GM18499 (cell line): ENCODE measurements at regions not wholly inside any gene's neighbourhood (a gene's known extent, or its start where the extent isn't known, plus 50 kb on each side); places are given as distances from the start of the nearest gene placed in this dataset.

ENCODE experiments used
- ATAC-seq: cut with Tn5 transposase; IDR thresholded peaks from one replicate; pipeline ENCODE4 v1.9.1; 2021; ENCODE audit warnings: moderate number of reproducible peaks; ENCODE audit not compliant: insufficient read depth, unreplicated experiment

DNA sequence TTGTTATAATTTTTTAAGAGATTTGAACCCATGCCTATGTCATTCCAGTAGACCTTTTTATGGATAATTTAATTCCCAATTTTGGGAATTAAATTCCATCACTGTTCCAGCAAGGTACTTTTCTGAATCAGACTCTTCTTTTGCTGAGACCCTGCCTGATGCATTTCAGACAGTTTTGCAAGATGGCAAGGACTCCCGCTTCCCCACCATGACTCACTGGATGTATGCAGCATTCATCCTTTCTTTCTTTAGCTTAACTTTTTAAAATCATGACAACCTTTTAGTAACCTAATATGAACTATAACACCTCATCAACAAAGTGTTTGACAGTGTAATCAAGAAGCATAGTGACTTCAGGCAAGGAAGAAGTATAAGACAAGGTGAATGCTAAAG, 178.1 kb upstream of the LEF1 start:
- no peak for ATAC-seq

GRCh38 chr4:108345862-108346817, 177.4 kb upstream of the LEF1 start:
- no peak for ATAC-seq

- no peak for ATAC-seq
Measured at GRCh38 chr4:108342325-108342970, 173.7 kb upstream of the LEF1 start.

DNA sequence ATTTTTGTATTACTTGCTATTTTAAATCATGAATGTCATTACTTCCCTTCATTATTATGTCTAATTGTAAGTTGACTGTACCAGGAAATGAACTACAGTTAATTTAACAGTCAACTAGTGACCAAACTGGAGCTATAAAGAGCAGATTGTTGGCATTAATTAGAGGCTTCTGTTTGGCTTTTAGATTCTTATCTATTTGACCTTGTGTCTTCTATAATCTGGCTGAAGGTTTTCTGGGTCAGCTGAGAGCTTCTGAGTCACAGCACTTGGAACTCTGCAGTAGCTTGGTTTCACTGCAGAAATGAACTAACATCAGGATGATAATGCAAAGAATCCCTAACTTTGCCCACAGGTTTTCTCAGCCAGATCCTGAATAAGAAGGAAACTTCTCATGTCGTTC, 169.2 kb upstream of the LEF1 start:
- ATAC-seq = no peak

DNA sequence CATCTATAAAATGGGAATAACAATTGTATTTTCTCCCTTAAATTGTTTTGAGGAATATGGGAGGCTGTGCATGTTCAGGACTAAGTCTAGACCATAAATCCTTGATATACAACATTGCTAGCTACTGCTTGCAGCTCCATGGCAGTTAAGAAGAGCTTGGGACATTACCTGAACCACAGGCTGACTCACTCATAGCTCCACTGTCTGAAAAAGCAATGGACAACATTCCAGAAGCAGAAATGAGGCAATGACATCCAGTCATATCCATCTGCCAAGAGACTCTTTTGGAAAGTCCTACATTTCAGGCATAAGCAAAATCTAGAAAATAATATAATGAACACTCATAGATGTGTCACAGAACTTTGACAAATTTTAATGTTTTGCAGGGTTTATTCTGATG, 167.3 kb upstream of the LEF1 start:
- no peak for ATAC-seq

GRCh38 chr4:108335081-108335480, 166.3 kb upstream of the LEF1 start:
- ATAC-seq = no peak

DNA sequence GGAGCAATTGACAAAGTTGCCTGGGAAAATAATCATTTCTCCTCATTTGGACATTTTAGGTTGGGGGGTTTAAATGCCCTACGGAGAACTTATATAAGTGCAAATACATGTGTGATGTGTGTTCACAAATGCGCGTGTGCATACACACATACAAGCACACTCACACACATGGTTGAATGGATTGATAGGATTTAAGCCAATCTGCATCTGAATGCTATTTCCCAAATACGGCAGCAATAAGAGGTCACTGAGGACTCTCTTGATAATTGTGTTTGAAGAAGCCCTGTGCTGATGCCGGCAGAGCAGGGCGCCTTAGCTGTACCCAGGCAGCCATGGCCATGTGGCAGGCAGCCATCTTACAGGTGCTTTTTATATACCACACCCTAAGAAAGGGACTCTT, 165.3 kb upstream of the LEF1 start:
- no peak for ATAC-seq

GRCh38 chr4:108333353-108333942, 164.7 kb upstream of the LEF1 start:
- no peak for ATAC-seq

DNA sequence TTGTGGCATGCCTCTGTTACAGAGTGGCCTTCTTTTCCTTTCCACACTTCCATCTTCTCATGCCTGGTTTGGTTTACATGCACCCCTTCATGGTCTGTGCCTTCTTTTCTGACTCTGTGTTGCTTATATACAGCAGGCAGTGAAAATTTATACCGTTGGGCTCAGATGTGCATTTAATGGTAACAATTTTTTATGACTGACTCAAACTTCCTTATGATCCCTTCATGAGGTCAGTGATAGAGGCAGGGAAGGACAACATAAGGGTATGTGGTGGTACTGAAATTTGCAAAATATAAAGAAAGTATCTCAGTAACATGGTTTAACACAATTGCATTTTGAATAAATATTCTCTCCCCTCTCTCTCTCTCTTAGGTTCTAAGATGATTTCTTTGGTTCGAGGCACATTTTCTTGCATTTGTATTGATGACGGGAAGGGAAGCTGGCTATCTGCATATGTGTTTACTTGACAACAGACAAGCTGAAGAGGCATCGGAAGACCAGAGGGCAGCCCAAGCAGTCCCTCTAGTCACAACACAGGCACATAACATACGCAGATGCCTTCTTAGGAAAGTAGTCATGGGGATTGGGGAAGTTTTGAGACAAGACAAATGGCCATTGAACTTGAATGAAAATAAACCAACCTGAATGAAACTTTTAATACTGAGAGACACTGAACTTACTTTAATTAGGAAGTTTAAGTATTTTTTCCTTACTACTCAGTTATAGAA, 163.3 kb upstream of the LEF1 start:
- no peak for ATAC-seq

- ATAC-seq = no peak
Measured at GRCh38 chr4:108328383-108328732, 159.6 kb upstream of the LEF1 start.

- no peak for ATAC-seq
Measured at GRCh38 chr4:108327642-108328382, 159.1 kb upstream of the LEF1 start.

GRCh38 chr4:108325561-108325960, 156.8 kb upstream of the LEF1 start:
- no peak for ATAC-seq

DNA sequence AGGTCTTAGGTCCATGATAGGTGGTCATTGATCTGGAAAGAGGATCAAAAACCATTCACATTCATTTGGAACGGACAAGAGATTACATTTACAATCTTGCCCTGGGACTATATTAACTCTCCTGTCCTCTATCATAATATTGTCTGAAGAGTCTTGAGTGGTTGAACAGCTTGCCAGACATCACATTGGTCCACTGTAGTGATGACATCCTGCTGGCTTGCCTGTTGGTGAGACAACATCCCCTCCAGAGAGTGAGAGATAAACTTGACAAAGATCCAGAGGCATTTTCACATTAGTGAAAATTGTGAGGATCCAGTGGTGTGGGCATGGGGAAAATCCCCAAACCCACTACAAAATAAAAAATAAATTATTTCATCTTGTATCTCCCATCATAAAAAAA, 155.7 kb upstream of the LEF1 start:
- ATAC-seq = no peak

DNA sequence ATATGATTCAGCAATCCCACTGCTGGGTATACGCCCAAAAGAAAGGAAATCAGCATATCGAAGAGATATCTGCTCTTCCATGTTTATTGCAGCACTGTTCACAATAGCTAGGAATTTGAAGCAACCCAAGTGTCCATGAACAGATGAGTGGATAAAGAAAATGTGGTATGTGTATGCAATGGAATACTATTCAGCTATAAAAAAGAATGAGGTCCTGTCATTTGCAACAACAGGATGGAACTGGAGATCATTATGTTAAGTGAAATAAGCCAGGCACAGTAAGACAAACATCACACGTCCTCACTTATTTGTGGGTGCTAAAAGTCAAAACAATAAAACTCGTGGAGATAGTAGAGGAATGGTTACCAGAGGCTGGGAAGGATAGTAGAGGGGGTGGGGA, 153.8 kb upstream of the LEF1 start:
- no peak for ATAC-seq

DNA sequence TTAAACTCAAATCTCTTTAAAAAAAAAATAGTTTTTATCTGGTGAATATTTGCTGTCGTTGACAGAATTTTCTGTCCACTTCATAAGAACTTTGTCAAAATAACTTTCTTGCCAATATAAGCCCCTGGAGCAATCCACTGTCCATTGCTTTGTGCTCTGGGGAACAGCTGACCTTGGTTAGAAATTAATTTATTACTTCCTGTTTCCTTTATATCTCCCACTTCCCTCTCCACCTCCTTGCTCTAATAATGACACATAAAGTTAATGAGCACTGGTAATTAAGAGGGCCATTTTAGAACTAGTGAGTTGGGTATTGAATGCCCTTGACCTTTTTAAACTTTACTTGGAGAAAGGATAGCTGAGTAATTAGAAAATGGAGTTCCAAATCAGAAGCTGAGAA, 151.3 kb upstream of the LEF1 start:
- no peak for ATAC-seq

DNA sequence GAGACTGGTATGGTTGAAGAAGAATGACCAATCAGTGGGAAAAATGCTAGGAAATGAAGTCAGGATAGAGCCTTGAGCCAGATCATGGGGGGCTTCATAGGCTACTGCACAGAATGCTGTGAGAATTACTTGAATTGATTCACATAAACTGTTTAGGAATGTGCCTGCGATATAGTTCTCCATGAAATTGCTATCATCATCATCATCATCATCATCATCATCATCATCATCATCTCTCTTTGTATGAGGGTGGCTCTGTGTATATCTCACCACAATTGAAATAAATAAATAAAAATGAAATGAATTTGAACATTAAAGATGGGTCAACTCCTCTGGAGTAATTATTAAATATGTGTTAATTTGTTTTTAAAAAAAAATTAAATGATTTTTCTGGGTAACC, 148.6 kb upstream of the LEF1 start:
- ATAC-seq = no peak

DNA sequence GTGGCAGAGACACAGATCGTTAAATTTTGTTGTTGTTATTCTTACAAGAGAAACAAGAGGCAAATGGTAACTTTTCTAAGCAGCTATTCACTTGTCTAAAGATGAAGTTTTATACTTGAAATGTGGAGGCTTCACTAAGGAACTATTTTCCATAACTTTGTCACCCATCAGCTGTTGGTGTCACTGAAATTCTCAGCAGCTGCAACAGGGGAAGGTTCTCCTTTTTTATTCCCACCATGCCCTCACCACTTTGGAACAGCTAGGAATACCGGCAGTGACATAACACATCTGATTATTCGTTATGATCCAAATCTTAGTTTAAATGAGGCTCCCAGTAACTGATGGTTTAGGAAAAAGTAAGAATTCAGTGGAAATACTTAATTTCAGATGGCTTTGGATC, 147.0 kb upstream of the LEF1 start:
- ATAC-seq = no peak

DNA sequence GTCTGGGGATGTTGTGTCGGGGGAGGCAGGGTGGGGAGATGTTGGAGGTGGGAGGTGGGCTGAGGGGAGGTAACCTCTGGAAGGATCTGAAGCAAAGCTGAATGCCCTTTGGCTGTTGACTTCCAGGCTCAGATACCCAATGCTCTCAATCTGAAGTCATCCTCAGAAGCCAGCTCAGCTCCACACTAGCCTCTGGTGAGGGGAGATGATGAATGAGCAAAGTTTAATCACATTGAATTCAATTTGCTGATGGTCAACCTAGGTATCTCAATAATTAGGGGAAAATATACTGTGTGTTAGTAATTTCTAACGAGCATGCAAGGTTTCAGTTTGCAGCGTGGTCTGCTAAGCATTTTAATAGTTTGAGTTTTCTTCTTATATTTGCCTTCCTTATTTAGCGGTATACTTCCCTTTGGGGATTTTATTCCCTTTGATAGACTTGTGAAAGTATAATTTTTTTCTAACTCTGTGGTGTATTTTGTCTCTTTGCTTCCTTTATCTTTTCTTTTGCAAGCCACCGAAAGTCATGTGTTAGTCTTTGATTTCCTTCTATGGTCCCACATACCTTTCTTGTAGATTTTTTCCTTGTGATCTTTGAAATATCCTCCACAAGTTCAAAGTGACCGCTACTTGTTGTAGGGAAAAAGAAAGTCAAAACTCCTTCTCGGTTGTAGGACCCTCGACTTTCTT, 146.3 kb upstream of the LEF1 start:
- ATAC-seq = no peak

DNA sequence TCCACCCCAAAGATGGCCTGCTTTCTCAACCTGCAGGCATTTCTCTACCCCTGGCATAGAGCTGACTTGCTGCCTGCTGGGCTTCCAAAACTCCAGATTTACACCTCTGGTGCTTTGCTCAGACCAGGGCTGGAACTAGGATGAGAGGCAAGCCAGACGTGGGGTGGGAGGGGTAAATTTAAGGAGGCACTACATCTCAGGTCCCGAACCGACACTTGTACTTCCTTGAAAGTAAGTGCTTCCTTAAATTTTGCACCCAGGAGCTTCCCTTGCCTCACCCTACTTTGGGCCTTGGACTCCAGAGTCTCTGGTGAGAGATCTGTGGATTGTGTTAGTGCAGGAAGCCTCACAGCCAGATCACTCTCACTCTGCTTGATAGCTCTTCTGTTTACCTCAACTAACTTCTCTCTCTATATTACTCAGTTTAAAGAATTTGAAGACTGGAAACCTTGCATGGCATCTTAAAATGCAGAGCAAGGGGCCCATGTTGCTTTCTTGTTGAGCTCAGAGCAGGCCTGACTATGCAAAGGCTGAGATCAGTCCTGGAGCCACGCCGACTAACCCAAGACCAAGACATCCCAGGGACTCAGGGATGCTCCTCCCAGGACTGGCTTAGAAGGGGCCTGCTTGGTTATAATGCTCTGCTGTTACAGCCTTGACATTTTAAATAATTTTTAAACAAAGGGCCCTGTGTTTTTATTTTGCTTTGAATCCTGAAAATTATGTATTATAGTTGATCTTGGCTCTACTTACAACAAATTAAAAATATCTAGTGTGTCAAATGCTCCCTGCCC, 145.0 kb upstream of the LEF1 start:
- no peak for ATAC-seq
